OCI-LY7 (cell line): ENCODE measurements at regions not wholly inside any gene's neighbourhood (a gene's known extent, or its start where the extent isn't known, plus 50 kb on each side); places are given as distances from the start of the nearest gene placed in this dataset.

Experiments
- CTCF ChIP-seq: fragments of 200-600 bp; sonication (generic); conservative IDR thresholded peaks from 2 replicates; pipeline ENCODE4 v1.5.1; 2014; ENCODE audit warnings: mild to moderate bottlenecking, antibody characterized with exemption, low read length, moderate library complexity, mixed read lengths
- EZH2phosphoT487 ChIP-seq: fragments of 200-600 bp; sonication (generic); IDR thresholded peaks from 2 replicates; pipeline ENCODE4 v1.6.1; 2018; ENCODE audit warnings: low read depth, borderline replicate concordance, mild to moderate bottlenecking, mixed run types, antibody characterized with exemption, low read length, moderate library complexity, mixed read lengths

- TF ChIP-seq CTCF, result no peak
- TF ChIP-seq EZH2phosphoT487, result no peak
Observed at GRCh38 chr13:76797361-76797760, 88.8 kb downstream of the KCTD12 start.
